Lower leg skin (tissue), 3 donors: ENCODE measurements at regions not wholly inside any gene's neighbourhood (a gene's known extent, or its start where the extent isn't known, plus 50 kb on each side); places are given as distances from the start of the nearest gene placed in this dataset.

Source experiments
- CTCF ChIP-seq, 3 donors: fragments of 450-650 bp; IDR thresholded peaks; one replicate each; pipeline ENCODE4 v1.5.1; 2016; ENCODE audit warnings: antibody characterized with exemption in 3 of 3, mild to moderate bottlenecking in 3 of 3, moderate library complexity in 2 of 3
- POLR2A ChIP-seq, 2 donors: fragments of 450-650 bp; IDR thresholded peaks; one replicate each; pipeline ENCODE4 v1.6.1; 2016 to 2017; ENCODE audit warnings: antibody characterized with exemption in 2 of 2, mild to moderate bottlenecking in 1 of 2, moderate library complexity in 1 of 2

GRCh38 chr11:106552694-106553203 is 465.5 kb downstream of the GUCY1A2 start:
- TF ChIP-seq CTCF (IDR thresholded peaks at IDR 0.05), result no peak
- TF ChIP-seq POLR2A (IDR thresholded peaks at IDR 0.05), result no peak
